ENCODE measurements at regions not wholly inside any gene's neighbourhood (a gene's known extent, or its start where the extent isn't known, plus 50 kb on each side); places are given as distances from the start of the nearest gene placed in this dataset.
"Not testable (repeated sequence)": the region's sequence is repeated elsewhere in the genome, so short reads cannot be mapped to it uniquely, and the experiment has no call there.

GRCh38 chr14:55899531-55899930, 218.7 kb upstream of the PELI2 start:
- no peak for DNase-seq (ENCODE audit: low spot score)

DNA sequence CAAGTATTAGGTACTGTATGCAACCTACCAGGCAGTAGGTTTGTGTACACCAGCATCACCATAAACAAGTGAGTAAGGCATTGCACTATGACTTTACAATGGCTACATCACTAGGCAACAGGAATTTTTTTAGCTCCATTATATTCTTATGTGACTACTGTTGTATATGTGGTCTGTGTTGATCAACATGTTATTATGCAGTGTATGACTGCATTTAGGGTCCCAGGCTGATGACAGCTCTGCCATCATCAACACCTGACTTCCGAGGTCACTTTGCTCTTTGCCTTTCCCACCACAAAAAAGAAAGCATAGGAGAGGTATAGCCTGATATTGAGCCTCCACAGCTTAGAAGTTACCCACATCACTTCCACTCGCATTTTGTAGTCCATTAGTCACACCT, 217.5 kb upstream of the PELI2 start:
- DNase-seq (ENCODE audit: low spot score), result no peak

DNA sequence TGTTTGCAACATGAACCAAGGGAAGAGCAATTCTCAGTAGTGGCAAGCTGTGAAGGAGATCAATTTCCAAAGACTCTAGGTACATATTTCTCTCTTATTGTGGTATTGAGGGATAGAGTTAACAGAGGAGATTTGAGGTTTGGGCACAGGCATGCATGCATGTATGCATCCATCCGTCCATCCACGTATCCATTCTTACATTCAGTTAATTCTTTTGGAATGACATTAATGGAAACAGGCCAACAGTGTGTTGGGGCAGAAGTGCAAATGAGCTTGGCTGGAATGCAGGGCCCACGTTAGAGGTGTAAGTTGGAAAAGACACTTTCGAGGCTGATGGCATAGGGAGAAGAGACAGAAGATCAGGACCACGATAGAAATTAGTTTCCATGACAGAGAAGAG, 216.9 kb upstream of the PELI2 start:
- no peak for DNase-seq (ENCODE audit: low spot score)

GRCh38 chr14:55902241-55902640, 216.0 kb upstream of the PELI2 start:
- DNase-seq (ENCODE audit: low spot score), result no peak

DNA sequence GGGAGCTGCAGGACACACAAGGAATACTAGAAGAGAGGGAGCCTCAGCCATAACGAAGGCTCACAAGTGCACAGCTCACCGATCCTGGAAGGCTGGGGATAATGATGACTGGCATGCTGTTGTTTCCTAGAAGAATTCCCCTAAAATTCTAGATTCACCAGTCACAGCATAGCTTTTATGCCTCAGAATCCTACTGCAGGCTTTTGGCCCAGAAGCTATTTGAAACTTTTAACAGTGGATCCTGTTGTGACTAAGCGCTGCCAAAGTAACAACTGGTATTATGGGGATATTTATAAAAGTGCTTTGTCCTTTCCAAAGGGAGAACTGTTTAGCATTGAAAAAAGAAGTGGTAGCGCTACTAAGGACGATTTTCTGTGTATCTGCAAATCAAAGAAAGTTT, 214.1 kb upstream of the PELI2 start:
- no peak for DNase-seq (ENCODE audit: low spot score)

GRCh38 chr14:55908106-55908505, 210.1 kb upstream of the PELI2 start:
- no peak for DNase-seq (ENCODE audit: low spot score)

DNA sequence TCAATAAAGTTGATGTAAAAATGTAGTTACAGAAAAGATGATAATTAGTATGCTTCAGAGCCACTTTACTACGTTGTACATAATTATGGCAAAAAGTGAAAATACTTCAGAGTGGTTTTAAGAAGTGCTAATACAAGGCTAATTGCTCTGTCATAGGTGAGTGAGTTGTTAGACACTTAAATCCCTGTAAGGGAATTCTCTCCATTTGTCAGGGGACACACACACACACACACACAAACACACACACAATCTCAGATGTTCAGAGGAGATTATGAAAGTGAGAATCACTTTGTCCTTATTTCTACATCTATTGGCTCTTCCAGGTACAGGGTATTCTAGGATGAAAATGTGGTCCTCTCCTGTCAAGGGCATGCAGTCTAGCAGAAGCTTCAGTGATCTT, 208.3 kb upstream of the PELI2 start:
- no peak for DNase-seq (ENCODE audit: low spot score)

- DNase-seq (ENCODE audit: low spot score), result no peak
Observed at GRCh38 chr14:55910601-55911243, 207.5 kb upstream of the PELI2 start.

- DNase-seq (ENCODE audit: low spot score), result no peak
Observed at GRCh38 chr14:55911776-55912175, 206.4 kb upstream of the PELI2 start.

DNA sequence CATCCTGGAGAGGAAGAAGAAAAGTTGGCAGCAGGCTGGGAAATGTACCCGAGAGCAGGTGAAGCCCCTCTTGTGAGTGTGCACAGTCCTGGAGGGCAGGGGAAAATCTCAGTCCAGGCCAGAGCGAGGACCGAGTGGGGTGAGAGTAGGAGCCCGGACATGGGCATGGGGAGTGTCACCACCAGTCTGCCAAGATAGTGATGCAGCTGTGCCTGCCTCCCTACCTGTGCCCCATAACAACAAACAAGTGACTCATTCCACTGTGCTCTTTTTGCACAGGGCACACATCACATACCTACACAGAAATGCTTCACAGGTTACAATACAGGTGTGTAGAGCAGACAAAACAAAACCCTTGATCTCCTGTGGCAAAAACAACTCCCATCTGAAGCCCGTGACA, 205.9 kb upstream of the PELI2 start:
- no peak for DNase-seq (ENCODE audit: low spot score)

DNA sequence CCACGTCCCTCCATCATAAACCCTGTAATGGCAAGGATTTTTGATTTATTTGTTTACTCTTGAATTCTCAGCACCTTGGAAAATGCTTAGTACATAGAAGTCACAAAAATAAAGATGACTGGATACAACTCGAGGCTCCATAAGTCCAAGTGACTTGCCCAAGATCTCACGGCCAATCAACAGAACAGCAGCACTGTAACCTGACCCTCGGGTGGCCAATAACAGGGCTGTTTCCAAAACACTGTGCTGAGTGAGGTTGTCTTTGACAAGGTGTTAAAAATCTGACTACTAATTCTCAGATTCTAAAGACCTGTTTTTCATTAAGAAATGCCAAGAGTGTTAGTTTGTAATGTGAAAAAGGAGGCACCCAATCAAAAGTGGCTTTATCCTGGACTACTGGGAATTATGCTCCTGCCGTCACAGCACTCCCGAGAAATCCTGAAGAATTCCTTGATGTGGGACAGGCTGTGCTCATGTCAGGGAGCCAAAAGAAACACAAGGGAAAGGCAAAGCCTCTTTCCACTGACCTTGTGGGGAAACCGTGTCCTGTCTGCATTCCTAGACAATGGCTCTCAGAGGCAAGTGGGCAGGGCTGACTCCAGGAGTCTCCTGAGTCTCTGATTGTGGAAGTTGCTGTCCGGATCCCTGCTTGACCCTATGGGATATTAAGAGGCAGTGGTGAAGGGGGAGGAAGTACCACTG, 204.7 kb upstream of the PELI2 start:
- no peak for DNase-seq (ENCODE audit: low spot score)

GRCh38 chr14:55914771-55915170, 203.4 kb upstream of the PELI2 start:
- no peak for DNase-seq (ENCODE audit: low spot score)

DNA sequence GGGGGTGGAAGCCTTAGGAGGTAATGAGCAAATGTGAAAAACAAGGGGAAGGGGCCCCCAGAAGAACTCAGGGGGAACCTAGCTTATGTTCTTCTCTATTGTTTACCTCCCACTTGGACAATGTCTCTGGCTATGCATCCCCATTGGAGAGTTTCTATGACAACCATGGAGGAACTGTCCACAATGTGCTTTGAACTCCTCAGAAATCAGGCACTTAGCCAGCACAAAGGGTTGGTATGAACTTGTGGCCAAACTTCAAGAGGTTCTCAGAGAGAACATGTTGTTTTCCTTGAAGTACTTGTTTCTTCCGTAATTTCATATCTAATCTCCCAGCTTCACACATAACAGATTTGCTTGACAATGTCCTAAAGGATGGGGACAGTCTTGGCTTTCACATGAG, 202.8 kb upstream of the PELI2 start:
- no peak for DNase-seq (ENCODE audit: low spot score)

DNA sequence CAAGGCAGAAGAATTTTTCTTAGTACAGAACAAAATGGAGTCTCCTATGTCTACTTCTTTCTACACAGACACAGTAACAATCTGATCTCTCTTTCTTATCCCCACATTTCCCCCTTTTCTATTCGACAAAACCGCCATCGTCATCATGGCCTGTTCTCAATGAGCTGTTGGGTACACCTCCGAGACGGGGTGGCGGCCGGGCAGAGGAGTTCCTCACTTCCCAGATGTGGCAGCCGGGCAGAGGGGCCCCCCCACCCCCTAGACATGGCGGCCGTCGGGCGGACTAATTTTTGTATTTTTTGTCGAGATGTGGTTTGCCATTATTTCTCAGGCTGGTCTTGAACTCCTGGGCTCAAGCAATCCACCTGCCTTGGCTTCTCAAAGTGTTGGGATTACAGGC, 198.4 kb upstream of the PELI2 start:
- DNase-seq (ENCODE audit: low spot score), result not testable (repeated sequence)

GRCh38 chr14:55921511-55921910, 196.7 kb upstream of the PELI2 start:
- DNase-seq (ENCODE audit: low spot score), result no peak

GRCh38 chr14:55926007-55926406, 192.2 kb upstream of the PELI2 start:
- DNase-seq (ENCODE audit: low spot score), result no peak

- DNase-seq (ENCODE audit: low spot score), result no peak
Observed at GRCh38 chr14:55927028-55927427, 191.2 kb upstream of the PELI2 start.

- DNase-seq (ENCODE audit: low spot score), result no peak
Observed at GRCh38 chr14:55928276-55928675, 189.9 kb upstream of the PELI2 start.

DNA sequence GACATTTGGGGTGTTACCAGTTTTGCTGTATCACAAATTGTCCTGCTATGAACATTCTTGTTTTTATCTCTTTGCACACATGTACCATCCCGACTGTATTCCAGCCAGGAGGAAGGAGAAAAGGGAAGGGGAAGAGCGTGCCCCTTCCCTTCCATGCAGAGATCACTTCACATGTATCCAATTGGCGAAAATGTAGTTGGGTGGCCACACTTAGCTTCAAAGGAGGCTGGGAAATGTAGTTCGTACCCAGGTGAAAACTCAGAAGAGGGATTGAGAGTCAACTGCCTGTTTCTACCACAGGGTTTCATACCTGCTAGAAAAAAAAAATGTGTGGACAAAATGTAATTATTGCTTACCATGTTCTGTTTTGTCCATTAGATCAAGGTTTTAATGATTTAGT, 189.1 kb upstream of the PELI2 start:
- DNase-seq (ENCODE audit: low spot score), result no peak

- DNase-seq (ENCODE audit: low spot score), result no peak
Observed at GRCh38 chr14:55930016-55930784, 188.0 kb upstream of the PELI2 start.

DNA sequence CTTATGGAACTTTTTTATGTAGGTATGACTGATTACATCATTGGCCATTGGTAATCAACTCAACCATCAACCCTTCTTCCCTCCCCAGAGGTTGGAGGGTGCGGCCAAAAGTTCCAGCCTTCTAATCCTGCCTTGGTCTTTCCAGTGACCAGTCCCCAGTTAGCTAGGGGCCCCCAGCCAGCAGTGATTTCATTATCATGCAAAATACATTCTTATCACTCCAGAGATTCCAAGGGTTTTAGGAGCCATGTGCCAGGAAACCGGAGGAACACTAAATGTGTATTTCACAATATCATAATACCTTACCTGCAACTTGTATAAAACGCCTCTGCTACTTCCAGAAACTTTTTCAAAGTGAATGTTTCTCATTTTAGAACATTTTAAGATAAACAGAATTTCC, 181.5 kb upstream of the PELI2 start:
- DNase-seq (ENCODE audit: low spot score), result no peak

DNA sequence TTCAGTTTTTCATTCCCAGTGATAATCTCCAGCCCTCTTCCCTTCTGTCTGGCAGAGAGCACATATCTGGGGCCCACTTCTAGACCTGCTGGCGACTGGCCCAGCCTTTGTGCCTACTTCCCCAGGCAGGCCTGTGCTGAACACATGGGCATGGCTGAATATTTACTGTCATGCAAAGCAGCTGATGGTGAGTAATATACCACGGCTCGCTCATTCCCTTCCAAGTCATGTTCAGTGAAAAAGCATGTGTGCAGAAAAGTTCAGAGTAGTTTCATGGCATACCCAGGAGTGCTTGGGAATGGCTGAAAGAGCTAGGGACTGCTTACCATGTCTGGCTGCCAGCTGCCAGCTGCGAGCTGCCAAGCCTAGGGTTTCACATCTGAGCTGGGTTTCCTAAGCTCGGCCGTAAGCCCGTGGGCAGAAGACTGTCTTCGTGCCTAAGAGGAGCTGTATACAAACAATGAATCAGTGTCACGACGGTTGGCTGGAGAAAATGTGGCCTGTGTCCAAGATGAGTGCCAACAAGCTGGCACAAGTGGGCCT, 179.9 kb upstream of the PELI2 start:
- no peak for DNase-seq (ENCODE audit: low spot score)

GRCh38 chr14:55942076-55942654, 176.0 kb upstream of the PELI2 start:
- no peak for DNase-seq (ENCODE audit: low spot score)
